ENCODE measurements at regions not wholly inside any gene's neighbourhood (a gene's known extent, or its start where the extent isn't known, plus 50 kb on each side); places are given as distances from the start of the nearest gene placed in this dataset.

DNA sequence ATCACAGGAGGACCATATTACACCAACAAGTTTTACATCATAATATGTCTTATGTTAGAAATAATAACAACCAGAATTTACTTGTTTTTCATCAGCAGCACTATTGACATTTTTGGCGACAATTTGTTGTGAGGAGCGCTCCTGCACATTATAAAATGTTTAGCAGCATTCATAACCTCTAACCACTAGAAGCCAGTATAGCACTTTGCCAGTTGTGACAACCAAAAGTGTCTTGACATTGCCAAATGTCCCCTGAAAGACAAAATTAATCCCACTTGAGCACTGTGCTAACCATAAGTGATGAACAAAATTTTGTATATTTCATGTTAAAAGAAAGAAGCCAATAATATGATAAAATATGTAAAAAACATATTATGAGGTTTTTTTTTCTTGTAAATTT lies 356.9 kb upstream of the LMO3 start:
- no peak for DNase-seq

DNA sequence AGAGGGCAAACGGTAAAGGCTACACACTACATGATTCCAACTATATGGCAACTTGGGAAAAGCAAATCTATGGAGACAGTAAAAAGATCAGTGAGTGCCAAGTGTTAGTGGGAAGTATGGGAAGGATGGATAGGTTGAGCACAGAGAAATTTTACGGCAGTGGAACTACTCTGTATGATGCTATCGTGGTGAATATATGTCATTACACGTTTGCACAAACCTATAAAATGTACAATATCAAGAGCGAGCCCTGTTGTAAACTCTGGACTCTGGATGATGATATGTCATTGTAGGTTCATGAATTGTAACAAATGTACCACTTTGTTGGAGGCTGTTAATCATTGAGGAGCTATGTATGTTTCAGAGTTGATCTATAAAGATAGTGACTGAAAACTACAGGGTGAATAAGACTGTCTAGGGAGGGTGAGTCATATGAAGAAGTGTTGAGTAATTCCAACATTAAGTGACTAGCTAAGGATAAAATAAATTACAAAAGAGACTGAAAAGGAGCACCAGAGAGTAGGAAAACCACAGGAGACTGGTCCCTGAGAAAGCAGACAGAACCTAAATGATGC lies 349.2 kb upstream of the LMO3 start:
- DNase-seq = no peak

DNA sequence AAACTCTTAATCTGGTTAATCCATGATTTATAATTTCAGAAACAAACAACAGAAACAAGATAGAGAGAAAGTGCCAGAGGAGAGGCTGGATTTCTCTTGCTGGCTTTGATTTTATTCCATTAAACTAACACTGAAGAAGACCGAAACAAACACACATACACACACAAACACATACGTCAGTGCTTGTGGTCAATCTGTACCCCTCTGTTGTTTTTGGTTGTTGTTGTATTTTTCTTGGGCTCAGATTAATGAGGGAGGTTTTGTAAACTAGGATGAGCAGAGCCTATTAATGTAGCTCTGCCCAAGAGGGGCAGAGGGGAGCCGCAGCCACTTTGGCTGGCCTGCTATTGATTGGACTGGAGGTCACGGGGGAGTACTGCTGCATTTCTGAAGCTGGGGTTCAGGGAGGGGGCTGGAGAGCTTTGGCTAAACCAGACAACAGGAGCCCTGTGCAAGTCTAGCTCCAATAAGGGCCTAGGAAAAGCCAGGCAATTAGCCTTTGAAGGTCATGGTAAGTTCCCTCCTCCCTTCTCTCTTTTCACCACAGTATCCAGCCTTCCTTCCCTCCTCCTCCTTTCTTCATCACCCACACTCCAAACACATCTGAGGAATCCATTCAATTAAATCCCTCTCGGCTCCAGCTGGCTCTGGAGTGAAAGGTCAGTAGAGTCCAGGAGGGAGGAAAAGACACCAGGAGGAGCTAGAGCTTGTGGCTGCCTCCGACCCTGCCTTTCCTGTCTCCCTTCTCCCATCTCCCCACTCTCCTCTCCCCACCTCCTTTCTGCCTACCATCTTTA lies 344.1 kb upstream of the LMO3 start:
- no peak for DNase-seq

DNA sequence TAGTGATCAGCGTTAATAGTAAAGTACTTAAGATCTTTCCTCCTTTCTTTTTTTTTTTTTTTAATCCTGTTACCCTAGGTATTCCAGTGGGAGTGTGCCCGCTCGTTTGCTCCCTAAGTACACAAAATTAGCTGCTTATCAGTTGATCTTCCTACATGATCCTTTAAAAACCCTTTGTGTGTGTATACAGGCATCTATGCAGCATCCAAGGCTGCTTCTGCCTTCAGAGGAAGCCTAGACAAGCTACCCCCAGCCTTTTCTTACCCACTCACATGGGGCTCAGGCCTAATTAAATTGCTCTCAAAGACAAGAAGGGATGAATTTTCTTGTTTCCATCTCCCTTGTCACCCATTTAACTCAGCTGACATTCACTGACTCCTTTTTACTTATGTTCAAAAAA lies 343.4 kb upstream of the LMO3 start:
- no peak for DNase-seq

DNA sequence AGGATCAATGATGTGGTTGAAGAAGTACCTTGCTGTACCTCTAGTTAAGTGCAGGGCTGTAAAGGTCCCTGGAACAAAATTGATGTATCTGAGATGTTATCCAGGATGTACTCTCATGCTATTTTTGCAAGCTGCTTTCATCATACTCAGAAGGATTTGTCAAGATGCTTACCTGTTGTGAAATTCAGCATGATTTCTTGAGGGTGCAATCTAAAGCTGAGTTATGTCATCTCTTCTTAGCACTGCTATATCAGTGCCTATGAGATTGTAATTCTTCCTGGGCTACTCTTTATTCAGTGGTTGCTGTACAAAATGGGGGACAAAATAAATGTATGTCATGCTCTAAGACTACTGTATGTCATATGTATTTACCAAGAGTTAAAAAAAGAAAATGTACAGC lies 340.7 kb upstream of the LMO3 start:
- DNase-seq = no peak

DNA sequence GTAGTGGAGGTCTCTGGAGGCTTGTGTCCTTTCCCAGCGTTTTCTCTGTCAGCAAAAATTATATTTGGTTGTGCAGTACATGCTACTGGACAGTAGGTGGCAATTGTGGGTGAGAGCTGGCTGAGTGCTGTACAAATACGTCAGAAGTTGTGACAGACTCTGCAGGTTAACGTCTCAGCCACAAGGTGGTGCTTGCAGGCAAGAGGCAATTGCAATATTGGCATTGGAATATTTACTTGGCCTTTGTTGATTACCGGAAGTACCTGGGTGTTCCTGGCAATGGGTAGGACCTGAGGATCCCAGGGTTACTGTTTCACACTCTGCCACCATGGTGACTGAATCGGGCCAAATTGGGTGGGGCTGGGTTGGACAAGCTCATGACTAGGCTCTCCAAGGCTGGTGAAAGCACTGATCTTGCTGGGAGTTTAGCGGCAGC lies 333.9 kb upstream of the LMO3 start:
- no peak for DNase-seq

DNA sequence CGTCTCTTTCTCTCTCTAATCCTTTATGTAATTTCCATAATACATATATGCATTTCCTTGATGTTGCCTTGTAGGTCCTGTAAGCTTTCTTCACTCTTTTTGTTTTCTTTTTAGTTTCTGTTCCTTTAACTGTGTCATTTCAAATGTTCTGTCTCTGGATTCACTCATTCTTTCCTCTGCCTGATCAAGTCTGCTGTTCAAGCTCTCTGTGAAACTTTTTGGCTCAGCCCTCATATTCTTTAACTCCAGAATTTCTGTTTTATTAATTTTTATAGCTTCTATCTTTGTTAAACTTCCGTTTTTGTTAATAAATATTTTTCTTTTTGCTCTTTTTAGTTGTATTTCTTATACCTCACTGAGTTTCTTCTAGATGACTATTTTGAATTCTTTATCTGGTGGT lies 321.3 kb upstream of the LMO3 start:
- DNase-seq = no peak

DNA sequence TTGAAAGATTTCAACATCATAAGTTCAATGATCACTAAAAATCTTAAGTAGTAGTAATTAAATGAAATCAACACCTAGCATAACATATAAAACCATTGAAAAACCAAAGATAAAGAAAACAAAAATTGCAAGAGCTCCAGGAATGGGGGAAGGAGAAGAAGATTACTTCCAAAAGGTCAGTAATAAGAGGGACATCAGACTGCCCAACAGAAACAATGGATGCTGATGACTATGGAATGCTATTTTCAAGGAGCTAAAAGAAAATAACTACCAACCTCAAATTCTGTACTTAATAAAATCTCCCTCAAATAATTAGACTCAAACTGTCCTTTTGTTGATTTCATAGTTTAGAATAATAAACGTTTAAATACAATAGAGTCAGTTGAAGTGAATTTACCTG lies 314.5 kb upstream of the LMO3 start:
- no peak for DNase-seq

DNA sequence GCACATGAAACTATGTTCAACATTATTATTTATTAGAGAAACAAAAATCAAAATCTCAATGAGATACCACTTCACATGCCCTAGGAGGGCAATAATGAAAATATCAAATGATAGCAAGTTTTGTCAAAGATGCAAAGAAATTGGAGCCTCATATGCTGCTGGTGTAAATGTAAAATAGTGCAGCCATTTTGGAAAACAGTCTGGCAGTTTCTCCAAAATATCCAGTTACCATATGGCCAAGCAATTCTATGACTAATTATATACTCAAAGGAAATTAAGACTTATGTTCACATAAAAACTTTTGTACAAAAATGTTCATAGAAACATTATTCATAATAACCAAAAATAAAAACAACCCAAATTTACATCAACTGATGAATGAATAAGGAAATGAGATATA lies 313.6 kb upstream of the LMO3 start:
- DNase-seq = no peak

DNA sequence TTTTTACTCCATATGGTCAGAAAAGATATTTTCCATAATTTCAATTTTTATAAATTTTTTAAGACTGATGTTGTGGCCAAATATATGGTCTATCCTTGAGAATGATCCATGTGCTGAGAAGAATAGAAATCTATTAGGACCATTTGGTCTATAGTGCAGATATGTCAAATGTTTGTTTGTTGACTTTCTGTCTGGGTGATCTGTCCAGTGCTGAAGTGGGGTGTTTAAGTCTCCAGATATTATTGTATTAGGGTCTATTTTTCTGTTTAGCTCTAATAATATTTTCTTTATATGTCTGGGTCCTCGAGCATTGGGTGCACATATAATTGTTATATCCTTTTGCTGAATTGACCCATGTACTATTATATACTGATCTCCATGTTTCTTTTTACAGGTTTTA lies 308.9 kb upstream of the LMO3 start:
- DNase-seq = no peak

DNA sequence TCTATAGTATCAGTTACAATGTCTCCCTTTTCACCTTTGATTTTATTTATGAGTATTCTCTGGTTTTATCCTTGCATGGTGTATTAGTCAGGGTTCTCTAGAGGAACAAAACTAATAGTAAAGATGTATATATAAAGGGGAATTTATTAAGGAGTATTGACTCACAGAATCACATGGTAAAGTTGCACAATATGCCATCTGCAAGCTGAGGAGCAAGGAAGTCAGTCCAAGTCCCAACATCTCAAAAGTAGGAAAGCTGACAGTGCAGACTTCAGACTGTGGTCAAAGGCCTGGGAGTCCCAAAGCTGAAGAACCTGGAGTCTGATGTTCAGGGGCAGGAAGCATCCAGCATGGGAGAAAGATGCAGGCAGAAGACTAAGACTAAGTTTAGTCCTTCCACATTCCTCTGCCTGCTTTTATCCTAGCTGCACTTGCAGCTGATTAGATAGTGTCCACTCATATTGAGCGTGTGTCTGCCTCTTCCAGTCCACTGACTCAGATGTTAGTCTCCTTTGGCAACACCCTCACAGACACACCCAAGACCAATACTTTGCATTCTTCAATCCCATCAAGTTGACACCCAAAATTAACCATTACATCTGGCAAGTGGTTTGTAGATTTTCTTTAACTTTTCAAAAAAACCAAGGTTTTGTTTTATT lies 308.0 kb upstream of the LMO3 start:
- DNase-seq = no peak

DNA sequence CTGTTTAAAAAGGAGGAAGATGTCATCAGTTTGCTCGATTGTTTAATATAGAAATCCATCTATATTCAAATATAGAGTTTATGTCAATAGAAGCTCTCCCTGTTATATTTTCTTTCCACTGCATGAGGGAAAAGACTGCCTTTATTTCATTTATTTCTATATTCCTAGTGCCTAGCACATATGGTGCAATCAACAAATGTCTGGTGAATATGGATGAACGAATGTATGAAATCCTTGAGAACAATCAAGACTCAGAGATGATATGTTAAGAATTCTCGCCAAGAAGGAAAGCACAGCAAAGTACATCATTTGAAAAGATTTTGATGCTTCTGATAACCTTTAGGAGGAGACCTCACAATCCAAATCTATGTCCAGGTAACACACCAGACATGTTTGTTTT lies 296.0 kb upstream of the LMO3 start:
- no peak for DNase-seq

DNA sequence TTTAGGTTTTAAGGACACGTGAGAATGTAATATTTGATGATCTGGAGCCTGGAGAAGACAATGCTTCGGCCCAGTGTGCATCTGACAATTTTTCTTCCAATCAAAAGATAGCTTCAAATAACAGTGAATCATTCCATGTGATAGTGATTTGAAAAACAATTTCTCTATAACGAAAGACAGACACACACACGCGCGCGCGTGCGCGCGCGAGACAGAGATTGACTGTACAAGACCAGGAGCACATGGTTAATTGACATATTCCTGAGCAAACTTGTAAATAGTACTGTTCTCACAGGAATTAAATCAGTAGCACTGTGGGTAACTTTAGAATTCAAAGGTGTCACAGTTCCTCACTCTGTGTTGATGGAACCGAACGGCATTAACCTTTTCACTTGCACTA lies 287.5 kb upstream of the LMO3 start:
- no peak for DNase-seq

DNA sequence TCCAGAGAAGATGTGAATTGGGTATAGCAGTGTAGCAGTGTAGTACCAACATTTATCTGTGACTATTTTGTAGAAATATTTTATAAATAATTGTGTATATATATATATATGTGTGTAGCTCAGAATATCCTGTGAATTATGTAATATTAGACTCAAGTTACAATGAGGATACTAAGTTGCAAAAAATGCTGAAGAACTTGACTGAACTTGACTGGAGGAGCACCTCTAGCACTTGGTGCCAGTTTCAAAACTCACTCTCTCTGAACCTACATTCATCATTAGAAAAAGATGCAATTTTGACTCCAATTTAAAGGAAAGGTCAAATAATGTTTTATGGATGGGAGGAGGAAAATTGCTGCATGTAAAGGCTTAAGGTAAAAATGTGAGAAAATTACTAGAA lies 285.7 kb upstream of the LMO3 start:
- DNase-seq = no peak

DNA sequence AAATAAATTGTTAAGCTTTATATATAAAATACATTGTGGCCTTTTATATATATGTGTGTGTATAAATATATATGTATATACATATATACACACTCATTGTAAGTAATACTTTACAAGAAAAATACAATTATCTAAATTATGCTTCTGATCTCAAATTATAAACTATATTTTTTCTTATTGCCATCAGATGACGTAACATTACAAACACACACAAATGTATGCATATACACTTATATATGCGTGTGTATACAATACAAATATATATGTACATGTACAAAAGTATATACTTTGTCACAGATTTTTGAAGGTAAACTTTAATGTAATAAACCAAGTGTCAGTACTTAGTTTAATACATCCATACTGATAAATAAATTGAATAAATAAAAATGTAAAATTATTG lies 278.9 kb upstream of the LMO3 start:
- DNase-seq = no peak

DNA sequence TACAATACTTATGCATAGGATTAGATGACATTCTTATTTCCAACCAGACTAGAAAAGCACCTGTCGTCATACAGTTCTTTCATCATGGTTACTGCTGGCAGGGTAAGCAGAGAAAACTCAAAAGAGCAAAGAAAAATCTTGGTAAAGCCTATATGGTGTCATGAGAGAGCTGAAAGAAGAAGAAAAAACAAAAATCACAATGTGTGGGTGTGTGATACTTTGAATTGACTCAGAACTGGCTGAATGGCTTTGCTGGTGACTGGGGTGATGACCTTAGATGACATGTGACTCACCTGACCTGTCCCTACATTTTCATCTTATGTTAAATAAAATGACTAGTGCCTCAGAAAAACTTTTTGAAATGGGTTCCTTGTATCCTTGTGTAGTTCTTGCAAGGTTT lies 278.1 kb upstream of the LMO3 start:
- DNase-seq = no peak

DNA sequence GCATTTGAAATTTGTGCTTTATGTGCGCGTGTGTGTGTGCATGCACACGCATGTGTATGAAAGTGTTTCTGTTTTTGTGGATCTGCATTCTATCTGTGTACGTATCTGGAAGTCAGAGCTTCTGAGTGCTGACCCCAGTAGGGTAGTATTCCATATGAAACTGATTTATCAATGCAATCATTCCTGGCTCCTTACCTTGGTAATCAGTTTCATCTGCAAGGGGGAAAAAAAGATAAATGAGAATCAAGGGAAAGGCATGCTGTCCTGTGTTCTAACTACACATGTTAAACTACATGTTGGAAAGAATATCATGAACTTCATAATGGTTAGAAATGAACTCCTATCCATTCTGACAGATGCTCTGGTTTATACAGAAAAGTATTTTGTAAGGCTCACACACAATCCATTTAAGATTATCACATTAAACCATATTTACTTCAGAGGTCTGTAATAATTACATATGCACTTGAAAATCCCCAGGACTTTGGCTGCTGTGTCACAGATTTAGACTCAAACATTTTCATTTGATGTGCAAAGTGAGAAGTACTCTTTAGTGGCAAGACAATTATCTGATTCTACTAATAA lies 276.1 kb upstream of the LMO3 start:
- DNase-seq = no peak

DNA sequence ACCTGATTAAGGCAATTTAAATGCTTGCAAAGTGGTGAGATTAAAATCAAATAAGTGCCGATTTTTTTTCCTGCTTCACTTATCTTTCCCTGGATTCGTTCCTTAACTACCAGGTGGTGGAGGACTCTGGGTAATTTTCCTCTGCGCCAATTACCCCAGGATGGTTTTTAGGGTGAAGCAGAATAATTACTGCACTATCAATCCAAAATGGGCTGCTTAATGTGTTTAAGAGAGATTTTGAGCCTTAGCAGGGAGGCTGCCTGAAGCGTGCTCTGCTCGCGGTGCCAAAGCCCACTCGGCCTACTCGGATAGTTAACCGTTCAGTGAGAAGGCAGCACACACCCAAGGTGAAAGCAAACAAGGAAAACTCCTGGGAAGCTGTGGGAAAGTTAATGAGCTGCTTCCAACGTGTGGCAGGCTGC lies 274.9 kb upstream of the LMO3 start:
- DNase-seq = no peak

DNA sequence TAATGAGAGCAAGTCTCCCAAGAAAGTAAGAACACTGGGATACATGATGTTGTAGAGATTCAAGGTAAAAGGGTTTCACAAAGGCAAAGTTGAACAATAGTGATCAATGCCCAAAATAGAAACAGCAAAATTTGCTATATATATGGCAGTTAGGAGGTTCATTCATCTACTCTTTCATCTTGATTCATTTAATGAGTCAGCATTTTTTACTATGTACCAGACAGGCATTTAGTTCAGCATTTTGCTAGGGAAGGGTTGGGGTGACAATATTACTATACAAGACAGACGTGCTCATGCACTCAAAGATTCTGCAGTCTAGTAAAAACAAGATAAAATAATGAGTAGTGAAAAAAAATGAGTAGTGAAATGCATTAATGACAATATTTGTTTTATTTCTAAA lies 264.9 kb upstream of the LMO3 start:
- no peak for DNase-seq

DNA sequence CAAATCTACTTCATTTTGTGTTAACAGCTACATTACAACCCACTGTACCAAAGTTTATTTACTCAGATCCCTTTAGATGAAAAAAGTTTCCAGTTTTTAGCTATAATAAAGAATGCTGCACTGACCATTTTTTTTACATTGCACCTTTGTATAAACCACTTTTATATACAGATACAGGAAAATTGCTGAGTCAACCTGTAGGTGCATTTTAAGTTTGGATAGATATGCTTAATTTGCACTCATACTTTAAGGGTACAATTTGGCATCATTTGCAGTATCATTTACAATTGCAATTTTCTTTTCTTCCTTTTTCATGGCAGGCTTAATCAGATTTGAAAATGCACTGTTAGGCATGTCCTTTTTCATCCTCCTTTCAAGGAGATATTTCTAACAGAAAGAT lies 257.8 kb upstream of the LMO3 start:
- no peak for DNase-seq

DNA sequence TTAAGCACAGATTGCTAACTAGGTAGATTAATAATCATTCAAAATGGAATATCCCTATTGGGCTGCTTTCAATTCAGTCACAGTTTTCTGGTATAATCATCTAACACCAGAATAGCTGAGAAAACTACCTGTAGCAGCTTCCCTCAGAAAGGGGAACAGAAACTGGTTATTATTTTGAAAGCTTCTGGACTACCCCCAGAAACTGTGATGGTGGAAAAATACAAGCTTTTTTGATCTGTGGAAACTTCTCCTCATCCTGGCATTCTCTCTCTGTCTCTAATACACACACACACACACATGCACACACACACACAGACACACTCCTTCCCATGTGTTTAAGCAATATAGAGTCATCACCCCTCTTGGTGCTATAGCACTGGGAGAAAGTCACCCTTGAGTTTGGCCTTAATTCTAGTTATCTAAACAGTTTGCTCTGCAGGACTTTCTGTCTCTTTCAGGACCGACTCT lies 251.5 kb upstream of the LMO3 start:
- DNase-seq = no peak

DNA sequence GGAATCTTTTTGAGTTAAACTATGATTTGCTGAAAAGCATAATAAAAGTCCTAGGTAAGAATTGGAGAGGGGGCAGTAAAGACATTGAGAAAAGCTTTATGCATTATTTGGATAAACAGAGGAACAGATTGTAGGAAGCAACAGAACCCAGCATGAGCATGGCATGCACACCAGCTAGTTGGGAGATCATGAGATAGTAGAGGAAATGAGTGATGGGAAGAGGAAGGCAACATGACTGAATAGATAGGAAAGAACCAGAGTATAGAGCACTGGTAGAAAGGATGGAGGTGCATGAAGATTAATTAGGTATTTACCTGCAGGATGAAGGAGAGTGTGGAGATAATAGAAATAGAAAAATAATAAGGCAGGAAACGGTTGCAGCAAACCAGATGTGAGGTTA lies 248.5 kb upstream of the LMO3 start:
- no peak for DNase-seq

DNA sequence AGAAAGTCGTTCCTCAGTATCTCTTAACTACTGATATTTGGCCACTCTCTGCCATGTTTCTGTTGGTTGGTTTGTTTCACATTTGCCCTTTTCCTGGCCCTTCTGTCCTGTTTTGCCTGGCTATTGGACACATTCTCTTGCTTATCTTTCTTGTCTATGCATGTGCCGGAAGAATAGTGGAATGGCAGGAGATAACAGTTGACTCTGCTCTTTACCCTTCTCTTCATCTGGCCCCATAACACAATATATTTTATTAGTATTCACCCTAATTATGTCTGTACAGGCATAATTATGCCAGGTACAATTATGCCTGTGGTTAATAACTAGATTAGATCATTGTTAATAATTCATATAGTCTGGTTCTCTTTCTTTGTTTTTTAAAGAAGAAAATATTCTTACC lies 243.5 kb upstream of the LMO3 start:
- no peak for DNase-seq

DNA sequence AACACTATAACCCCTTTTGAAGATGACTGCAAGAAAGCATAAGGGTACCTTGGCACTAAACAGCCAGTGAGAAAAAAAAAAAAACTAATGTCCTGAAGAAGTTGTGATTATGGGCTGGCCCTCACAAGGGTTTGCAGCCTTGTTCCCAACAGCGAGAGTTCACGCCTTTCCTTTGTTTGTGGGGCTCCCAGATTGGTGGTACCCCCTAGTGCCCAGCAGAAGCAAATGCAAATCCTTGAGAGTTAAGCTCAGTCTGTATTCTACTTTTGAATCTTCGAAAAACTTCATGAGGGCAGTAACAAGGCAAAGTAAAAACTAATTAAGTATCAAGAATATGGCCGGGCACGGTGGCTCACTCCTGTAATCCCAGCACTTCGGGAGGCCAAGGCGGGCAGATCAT lies 238.9 kb upstream of the LMO3 start:
- no peak for DNase-seq
